ENCODE measurements at regions not wholly inside any gene's neighbourhood (a gene's known extent, or its start where the extent isn't known, plus 50 kb on each side); places are given as distances from the start of the nearest gene placed in this dataset.

GRCh38 chr11:87405843-87406242, 368.1 kb downstream of the TMEM135 start:
- Mint-ChIP-seq H3K4me3 (ENCODE audit: unreplicated experiment) (no peak overlapping the region), H3K27ac (ENCODE audit: unreplicated experiment) (no peak overlapping the region), H3K36me3 (ENCODE audit: low read depth) (no peaks in the 10 kb centered on the region), H3K4me1 (ENCODE audit: low read depth) (no peaks in the 10 kb centered on the region), H3K27me3 (ENCODE audit: low read depth) (peaks cover 4% of the 10 kb centered on the region), H3K9me3 (ENCODE audit: low read depth) (peaks cover 3% of the 10 kb centered on the region)
- no peak for TF ChIP-seq CTCF (IDR thresholded peaks at IDR 0.05)
- DNase-seq (ENCODE audit: low spot score), result no peak

- no peak for TF ChIP-seq CTCF (IDR thresholded peaks at IDR 0.05)
- H3K9me3 Mint-ChIP-seq (ENCODE audit: low read depth), result peaks cover 3% of the 10 kb centered on the region
- H3K4me3 Mint-ChIP-seq (ENCODE audit: unreplicated experiment), result no peak overlapping the region
- H3K27ac Mint-ChIP-seq (ENCODE audit: unreplicated experiment), result no peak overlapping the region
- H3K36me3 Mint-ChIP-seq (ENCODE audit: low read depth), result no peaks in the 10 kb centered on the region
- DNase-seq (ENCODE audit: low spot score), result no peak
- H3K4me1 Mint-ChIP-seq (ENCODE audit: low read depth), result no peaks in the 10 kb centered on the region
- H3K27me3 Mint-ChIP-seq (ENCODE audit: low read depth), result peaks cover 4% of the 10 kb centered on the region
These were observed 367.6 kb downstream of the TMEM135 start for GRCh38 chr11:87405356-87405755.

GRCh38 chr11:87401653-87402052, 363.9 kb downstream of the TMEM135 start:
- no peaks in the 10 kb centered on the region for H3K36me3 Mint-ChIP-seq (ENCODE audit: low read depth)
- H3K27ac Mint-ChIP-seq (ENCODE audit: unreplicated experiment), result no peak overlapping the region
- no peaks in the 10 kb centered on the region for H3K4me1 Mint-ChIP-seq (ENCODE audit: low read depth)
- no peak overlapping the region for H3K4me3 Mint-ChIP-seq (ENCODE audit: unreplicated experiment)
- no peak for DNase-seq (ENCODE audit: low spot score)
- H3K27me3 Mint-ChIP-seq (ENCODE audit: low read depth), result no peaks in the 10 kb centered on the region
- no peak for TF ChIP-seq CTCF (IDR thresholded peaks at IDR 0.05)
- peaks cover 3% of the 10 kb centered on the region for H3K9me3 Mint-ChIP-seq (ENCODE audit: low read depth)

GRCh38 chr11:87399341-87399740, 361.6 kb downstream of the TMEM135 start:
- DNase-seq (ENCODE audit: low spot score), result no peak
- no peak for TF ChIP-seq CTCF (IDR thresholded peaks at IDR 0.05)

GRCh38 chr11:87398931-87399330, 361.2 kb downstream of the TMEM135 start:
- no peak for TF ChIP-seq CTCF (IDR thresholded peaks at IDR 0.05)
- Mint-ChIP-seq H3K36me3 (ENCODE audit: low read depth) (peaks cover 2% of the 10 kb centered on the region), H3K4me3 (ENCODE audit: unreplicated experiment) (no peak overlapping the region), H3K9me3 (ENCODE audit: low read depth) (peaks cover 8% of the 10 kb centered on the region), H3K27me3 (ENCODE audit: low read depth) (no peaks in the 10 kb centered on the region), H3K27ac (ENCODE audit: unreplicated experiment) (no peak overlapping the region), H3K4me1 (ENCODE audit: low read depth) (no peaks in the 10 kb centered on the region)
- DNase-seq (ENCODE audit: low spot score), result no peak

More at GRCh38 chr11:87399341-87399740, 361.6 kb downstream of the TMEM135 start:
- H3K36me3 Mint-ChIP-seq (ENCODE audit: low read depth), result peaks cover 2% of the 10 kb centered on the region
- no peaks in the 10 kb centered on the region for H3K4me1 Mint-ChIP-seq (ENCODE audit: low read depth)
- H3K27ac Mint-ChIP-seq (ENCODE audit: unreplicated experiment), result no peak overlapping the region
- no peaks in the 10 kb centered on the region for H3K27me3 Mint-ChIP-seq (ENCODE audit: low read depth)
- H3K9me3 Mint-ChIP-seq (ENCODE audit: low read depth), result peaks cover 9% of the 10 kb centered on the region
- H3K4me3 Mint-ChIP-seq (ENCODE audit: unreplicated experiment), result no peak overlapping the region
